ENCODE measurements at regions not wholly inside any gene's neighbourhood (a gene's known extent, or its start where the extent isn't known, plus 50 kb on each side); places are given as distances from the start of the nearest gene placed in this dataset.

DNA sequence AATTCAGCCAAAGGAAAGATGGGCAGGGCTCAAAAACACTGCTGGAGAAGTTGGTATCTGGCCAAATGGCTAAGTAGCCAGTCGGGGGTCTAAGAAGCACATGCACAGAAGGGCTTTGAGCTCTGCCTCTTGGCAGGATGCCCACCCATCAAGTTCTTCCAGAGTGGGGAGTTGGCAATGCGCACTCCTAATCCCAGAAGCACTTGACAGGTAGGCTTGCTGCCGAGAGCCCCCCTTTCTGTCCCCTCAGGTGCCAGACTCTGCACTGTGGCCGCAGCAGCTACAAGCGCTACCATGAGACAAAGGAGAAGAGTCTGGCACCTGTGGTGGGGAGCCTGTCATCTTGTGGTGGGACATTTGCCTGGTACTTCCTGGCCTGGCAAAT, 252.9 kb upstream of the SLC24A2 start:
- intact Hi-C loops (cut with micrococcal nuclease) (no loop called here), dilution Hi-C loops (cut with HindIII; ENCODE audit: low sequenced_read_pairs, unreplicated experiment) (no loop called here), in situ Hi-C loops (cut with MboI; ENCODE audit: low sequenced_read_pairs) (no loop called here)
- Histone ChIP-seq H2BK20ac (ENCODE audit: low read depth, low read length) (no peak overlapping the region), H3K56ac (ENCODE audit: extremely low read depth, insufficient read depth, low read length) (no peak overlapping the region), H2AK9ac (replicated peaks; ENCODE audit: low read depth, low read length, poor library complexity) (no peak overlapping the region), H3K9me3 (ENCODE audit: control insufficient read depth, insufficient read depth, low read length) (no peaks in the 10 kb centered on the region), H3K23ac (ENCODE audit: low read depth, low read length) (no peak overlapping the region), H4K20me1 (ENCODE audit: insufficient read depth, low read length) (no peaks in the 10 kb centered on the region), H3K4me1 (ENCODE audit: control insufficient read depth, insufficient read depth, low read length) (no peaks in the 10 kb centered on the region), H2BK5ac (ENCODE audit: low read depth, low read length, poor library complexity, severe bottlenecking) (no peak overlapping the region), H3K4me2 (ENCODE audit: low read depth, low read length) (no peak overlapping the region), H3K9me1 (ENCODE audit: insufficient read depth, low read length) (no peaks in the 10 kb centered on the region), H3K36me3 (ENCODE audit: control insufficient read depth, insufficient read depth, low read length) (no peaks in the 10 kb centered on the region), H2BK120ac (ENCODE audit: low read depth, low read length) (no peak overlapping the region), H3K4me3 (ENCODE audit: insufficient read depth, low read depth, low read length) (no peak overlapping the region), H2AFZ (replicated peaks; ENCODE audit: low read length, poor library complexity) (no peak overlapping the region), H3K27me3 (ENCODE audit: control insufficient read depth, insufficient read depth, low read length) (peaks cover 9% of the 10 kb centered on the region; the same call in 1 of the 2 replicates), H3K4ac (ENCODE audit: low read depth, low read length) (no peak overlapping the region), H4K8ac (ENCODE audit: low read depth in 2 of 2, low read length in 2 of 2) (no peak overlapping the region), H3K14ac (replicated peaks; ENCODE audit: low read depth, low read length) (no peak overlapping the region), H4K5ac (ENCODE audit: low read depth, low read length) (no peak overlapping the region), H4K91ac (ENCODE audit: insufficient read depth, low read depth, low read length) (no peak overlapping the region), H3K79me1 (ENCODE audit: low read depth in 1 of 2, low read length in 2 of 2) (no peaks in the 10 kb centered on the region), H2BK15ac (ENCODE audit: low read depth, low read length) (no peak overlapping the region), H2AK5ac (ENCODE audit: low read depth, low read length) (no peak overlapping the region), H3K18ac (ENCODE audit: low read depth, low read length) (no peak overlapping the region), H3K9ac (ENCODE audit: low read depth, low read length) (no peak overlapping the region), H3K27ac (ENCODE audit: insufficient read depth, low read length) (no peak overlapping the region)
- TF ChIP-seq MXI1 (IDR thresholded peaks at IDR 0.05; ENCODE audit: borderline replicate concordance, low read depth, low read length) (no peak), BHLHE40 (IDR thresholded peaks at IDR 0.05; ENCODE audit: low read depth, low read length) (no peak), RAD21 (IDR thresholded peaks at IDR 0.05; ENCODE audit: low read length) (no peak), SMC3 (IDR thresholded peaks at IDR 0.05; ENCODE audit: low read depth, low read length) (no peak), POLR2A (IDR thresholded peaks at IDR 0.05; ENCODE audit: low read depth, low read length) (no peak), MAFK (IDR thresholded peaks at IDR 0.05; ENCODE audit: low read depth, low read length) (no peak), NFE2L2 (IDR thresholded peaks at IDR 0.05; ENCODE audit: low read depth, low read length) (no peak), ELK1 (IDR thresholded peaks at IDR 0.05; ENCODE audit: borderline replicate concordance, low read depth, low read length) (no peak), FOS (IDR thresholded peaks at IDR 0.05; ENCODE audit: low read depth, low read length) (no peak), RFX5 (IDR thresholded peaks at IDR 0.05; ENCODE audit: low read depth, low read length) (no peak), CEBPB (IDR thresholded peaks at IDR 0.05; ENCODE audit: low read depth, low read length) (no peak), MAZ (IDR thresholded peaks at IDR 0.05; ENCODE audit: borderline replicate concordance, low read depth, low read length) (no peak), RCOR1 (IDR thresholded peaks at IDR 0.05; ENCODE audit: insufficient replicate concordance, low read length) (no peak), CTCF (conservative IDR thresholded peaks at IDR 0.05; ENCODE audit: low read depth, low read length) (no peak), CHD1 (IDR thresholded peaks at IDR 0.05; ENCODE audit: low read depth, low read length) (no peak)
- TF ChIP-seq, protein P1, sequence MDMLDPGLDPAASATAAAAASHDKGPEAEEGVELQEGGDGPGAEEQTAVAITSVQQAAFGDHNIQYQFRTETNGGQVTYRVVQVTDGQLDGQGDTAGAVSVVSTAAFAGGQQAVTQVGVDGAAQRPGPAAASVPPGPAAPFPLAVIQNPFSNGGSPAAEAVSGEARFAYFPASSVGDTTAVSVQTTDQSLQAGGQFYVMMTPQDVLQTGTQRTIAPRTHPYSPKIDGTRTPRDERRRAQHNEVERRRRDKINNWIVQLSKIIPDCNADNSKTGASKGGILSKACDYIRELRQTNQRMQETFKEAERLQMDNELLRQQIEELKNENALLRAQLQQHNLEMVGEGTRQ (IDR thresholded peaks at IDR 0.05; ENCODE audit: low read depth, low read length): no peak
- ATAC-seq (ENCODE audit: low read depth) (no peak), DNase-seq (no peak)
- POLR2A ChIA-PET (ENCODE audit: unreplicated experiment): no interaction called here
- CTCF ChIA-PET: interaction anchor here (0.8 kb wide), 1 partner anchor 96 kb away, joined by 3 read pairs; no protein-coding TSS in a partner anchor
- no CpG with 5 or more reads among the region's 5 CpGs for WGBS, 2 experiments (ENCODE audit: extremely low coverage in 2 of 2, insufficient read length in 1 of 2)
- BruUV-seq (replicated peaks): no TSS peak
